Cardiac septum (tissue), 1 donor: ENCODE measurements at regions not wholly inside any gene's neighbourhood (a gene's known extent, or its start where the extent isn't known, plus 50 kb on each side); places are given as distances from the start of the nearest gene placed in this dataset.

Experiments used
- DNase-seq: peaks from one replicate; pipeline ENCODE4 v3.0.0-alpha.2; 2020; ENCODE audit warnings: low spot score
- intact Hi-C: fragments of 100-400 bp; cut with DNase I; formaldehyde crosslinking; loops from one replicate; pipeline ENCODE4 v1.14.0; 2022
- donor health status: DM: no; HTN: no; CAD: no.

DNA sequence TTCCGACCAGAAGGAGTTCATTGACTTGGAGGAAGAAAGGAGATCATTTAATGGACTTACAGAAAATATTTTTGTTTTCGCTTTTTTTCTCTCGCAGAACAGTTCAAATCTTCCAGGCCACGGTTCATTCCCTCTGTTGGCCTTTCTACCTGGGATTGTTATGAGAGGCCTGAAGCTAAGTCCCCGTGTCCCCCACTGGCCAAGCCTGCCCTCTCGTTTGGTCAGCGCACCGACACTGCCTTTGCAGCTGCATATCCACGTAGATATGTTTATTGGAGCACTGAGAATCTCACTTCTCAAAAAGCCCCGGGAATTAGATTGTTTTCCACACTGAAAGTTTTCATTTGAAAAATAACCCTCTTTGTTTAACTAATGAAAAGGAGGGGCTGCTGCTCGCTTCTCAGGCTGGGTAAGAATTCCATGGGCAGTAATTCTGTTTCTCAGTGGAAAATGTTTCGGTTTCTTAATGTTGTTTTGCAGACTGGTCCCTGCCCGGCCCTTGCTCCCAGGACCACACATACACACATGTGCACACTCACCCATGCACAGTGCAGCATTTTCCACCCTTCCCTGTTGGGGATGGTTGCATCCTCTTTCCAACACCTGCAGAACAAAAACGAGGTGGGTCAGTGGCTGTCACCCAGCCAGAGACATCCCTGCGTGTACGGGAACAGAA, 655.7 kb downstream of the BNC2 start:
- no peak for DNase-seq

GRCh38 chr9:16215353-16215680, 655.2 kb downstream of the BNC2 start:
- DNase-seq = no peak
- intact Hi-C loops = no loop called here

More for the DNA sequence above, 655.7 kb downstream of the BNC2 start:
- intact Hi-C loops = no loop called here

GRCh38 chr9:16217943-16218701, 652.3 kb downstream of the BNC2 start:
- no peak for DNase-seq
- intact Hi-C loops = no loop called here

GRCh38 chr9:16221366-16221765, 649.1 kb downstream of the BNC2 start:
- intact Hi-C loops = no loop called here
- DNase-seq = no peak

DNA sequence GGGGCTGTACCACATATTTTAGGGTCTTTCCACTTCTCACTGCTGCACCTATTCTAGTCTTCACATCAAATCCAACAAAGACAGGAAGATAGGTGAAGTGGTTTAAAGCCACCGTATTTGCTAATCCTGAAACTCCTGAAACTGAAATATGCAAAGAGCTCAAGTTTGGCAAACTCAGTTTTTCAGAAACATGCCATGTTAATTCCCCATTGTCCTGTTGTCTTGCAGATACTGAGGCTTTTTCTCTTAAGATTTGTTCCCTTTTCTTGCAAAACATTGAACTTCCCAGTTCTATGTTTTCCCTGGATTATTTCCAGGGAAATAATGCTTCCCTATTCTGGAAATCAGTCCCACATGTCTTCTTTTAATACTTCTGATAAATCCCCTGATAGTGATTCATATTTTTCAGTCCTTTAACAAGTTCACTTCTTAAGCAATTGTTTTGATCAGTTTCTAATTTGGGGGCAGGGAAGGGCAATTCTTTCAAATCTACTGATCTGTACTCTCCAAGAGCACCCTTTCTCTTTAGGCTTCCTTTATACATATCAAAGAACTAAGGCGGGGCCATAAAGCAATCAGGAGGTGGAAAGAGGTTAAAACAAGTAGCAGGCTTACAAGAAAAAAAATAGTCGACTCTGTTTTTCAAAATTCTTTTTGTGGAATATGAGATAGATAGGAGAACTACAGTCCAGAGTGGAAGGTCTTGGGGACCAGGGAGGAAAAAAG, 648.5 kb downstream of the BNC2 start:
- DNase-seq = no peak
- intact Hi-C loops = no loop called here

GRCh38 chr9:16223074-16223871, 647.2 kb downstream of the BNC2 start:
- DNase-seq = no peak
- intact Hi-C loops = no loop called here

DNA sequence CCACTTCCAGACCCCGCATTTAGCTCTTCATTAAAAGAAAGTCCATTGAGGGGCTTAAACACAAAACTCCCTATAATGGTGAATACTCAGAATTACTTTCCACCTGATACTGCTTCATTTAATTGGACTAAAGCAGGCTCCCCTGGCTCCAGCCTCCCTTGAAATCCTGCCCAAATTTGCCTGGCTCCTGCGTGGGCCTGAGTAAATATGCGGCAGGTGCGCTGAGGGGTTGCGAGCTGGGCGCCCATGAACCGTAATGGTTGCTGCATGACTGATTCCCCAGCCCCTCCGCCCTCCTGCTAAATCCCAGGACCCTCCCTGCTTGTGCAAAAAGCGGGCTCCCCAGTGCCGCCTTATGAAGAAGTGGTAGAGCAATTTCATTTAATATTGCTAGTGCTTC, 639.7 kb downstream of the BNC2 start:
- no peak for DNase-seq
- intact Hi-C loops = no loop called here

DNA sequence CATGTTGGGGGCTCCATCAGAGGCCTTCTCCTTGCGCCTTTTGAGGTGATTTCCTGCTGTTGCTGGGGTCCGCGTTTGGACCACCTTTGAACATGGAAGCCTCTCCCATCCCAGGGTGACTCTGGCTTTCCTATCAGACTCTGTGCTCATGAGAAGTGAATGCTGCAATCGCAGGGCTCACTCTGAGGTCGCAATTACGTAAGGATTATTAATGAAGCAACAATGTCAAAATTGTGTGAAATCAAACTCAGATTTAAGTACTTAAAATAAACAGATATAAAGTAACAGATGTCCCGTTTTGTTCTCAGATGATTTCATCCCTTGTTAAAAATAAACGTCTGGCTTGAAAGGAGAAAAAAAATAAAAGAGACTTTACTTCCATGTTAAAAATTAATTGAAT, 634.2 kb downstream of the BNC2 start:
- no peak for DNase-seq
- intact Hi-C loops = no loop called here

- no peak for DNase-seq
These were observed 633.6 kb downstream of the BNC2 start for GRCh38 chr9:16236882-16237281.

GRCh38 chr9:16238623-16239138, 631.8 kb downstream of the BNC2 start:
- DNase-seq = no peak
- intact Hi-C loops = no loop called here

More at GRCh38 chr9:16236882-16237281, 633.6 kb downstream of the BNC2 start:
- intact Hi-C loops = no loop called here

- intact Hi-C loops = loop anchor here (5.0 kb wide), 1 partner anchor 86 kb away; no protein-coding TSS in a partner anchor
- DNase-seq = no peak
These were observed 629.2 kb downstream of the BNC2 start for GRCh38 chr9:16241231-16241630.

DNA sequence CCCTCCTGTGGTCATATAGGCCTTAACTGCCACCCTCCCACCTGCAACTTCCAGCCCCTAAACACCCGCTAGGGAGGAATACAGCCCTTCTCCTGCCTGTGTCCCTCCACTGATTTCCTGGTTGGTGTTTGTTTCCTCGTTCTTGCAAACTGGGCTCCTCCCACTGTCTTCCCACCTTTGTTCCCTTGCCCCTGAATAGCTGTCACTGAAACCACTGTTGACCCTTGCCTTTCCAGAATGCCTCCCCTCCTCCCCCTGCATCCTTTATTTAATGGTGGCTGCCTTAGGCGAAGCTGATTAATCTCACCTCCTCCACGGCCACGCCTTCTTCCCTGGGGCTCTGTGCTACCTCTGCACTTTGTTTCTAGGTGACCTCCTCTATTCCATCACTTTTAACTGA, 626.7 kb downstream of the BNC2 start:
- intact Hi-C loops = loop anchor here (5.0 kb wide), 1 partner anchor 84 kb away; no protein-coding TSS in a partner anchor
- DNase-seq = no peak

DNA sequence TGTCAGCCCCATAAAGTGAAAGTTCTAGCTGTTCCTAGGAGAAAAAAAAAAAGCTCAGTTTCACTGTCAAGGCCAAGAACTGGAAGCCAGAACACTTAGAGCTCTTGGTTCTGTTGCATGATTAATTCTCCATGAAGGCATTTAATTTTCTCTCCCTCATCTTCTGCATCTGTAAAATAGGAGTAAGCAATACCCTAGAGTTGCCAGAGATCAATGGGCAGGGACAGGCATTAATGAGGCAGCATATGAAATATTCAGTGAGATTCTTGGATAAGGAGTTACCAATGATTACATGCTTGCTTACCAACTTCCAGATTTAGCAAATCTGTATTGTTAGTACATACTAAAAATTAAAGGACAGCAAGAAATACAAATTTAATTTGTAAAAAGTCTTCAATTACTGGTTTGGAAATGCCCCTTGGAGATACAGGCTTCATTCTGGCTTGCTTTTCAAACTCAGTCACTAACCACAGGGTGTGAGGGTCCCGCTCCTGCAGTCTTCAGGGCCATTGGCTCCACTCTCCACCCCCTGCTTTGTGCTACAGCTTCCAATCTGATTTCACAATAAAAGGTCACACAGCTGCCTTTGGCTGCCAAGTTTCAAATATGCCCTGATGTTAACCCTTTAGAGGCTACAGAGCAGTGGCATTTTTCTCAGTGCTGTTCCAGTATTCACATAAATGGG, 624.6 kb downstream of the BNC2 start:
- no peak for DNase-seq
- intact Hi-C loops = no loop called here

DNA sequence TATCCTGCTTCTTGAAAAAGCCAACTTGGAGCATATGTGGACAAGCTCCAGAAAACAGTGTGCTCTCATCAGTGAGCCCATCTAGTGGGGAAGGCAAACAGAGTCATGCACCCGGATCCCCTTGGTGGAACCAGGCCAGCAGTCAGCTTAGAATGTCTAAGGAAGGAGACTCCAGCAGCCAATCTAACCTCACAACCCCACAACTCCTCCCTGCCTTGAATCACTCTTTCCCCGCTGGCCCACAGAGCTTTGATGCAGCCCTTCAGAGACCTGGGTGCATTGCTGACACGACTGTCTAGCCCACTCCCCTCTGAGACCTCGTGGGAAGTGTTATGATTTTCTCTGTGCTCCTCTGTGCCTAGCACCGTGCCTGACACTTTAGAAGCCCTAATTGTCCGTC, 623.7 kb downstream of the BNC2 start:
- intact Hi-C loops = no loop called here
- DNase-seq = no peak

DNA sequence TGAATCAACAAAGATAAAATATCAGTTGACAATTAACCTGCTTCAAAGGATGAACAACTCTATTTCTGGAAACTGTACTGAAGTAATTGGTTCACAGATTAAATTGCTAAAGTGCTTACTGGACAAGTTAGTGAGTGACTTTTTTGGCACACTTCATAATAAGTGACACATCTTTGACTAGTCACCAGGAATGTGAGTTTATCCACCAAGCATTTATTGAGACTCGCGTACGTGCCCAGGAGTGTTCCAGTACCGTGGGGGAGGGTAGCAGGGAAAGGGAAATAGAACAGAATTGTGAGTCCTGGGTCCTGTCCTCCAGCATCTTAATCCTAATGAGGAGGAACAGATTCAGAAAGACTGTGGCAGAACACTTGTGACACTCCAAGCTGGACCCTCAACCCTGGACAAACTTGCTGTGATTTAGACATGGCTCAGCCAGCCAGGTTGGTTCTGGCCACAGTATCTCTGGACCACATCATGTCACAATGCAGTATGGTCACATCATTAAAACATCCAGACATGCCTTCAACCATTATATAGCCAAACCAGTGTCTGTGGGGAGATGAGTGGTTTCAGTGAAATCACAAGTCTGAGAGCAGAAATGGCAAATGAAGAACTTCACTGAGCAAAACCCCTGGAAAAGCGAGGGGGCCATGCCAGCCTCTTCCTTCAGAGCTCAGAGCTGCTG, 623.1 kb downstream of the BNC2 start:
- intact Hi-C loops = no loop called here
- DNase-seq = no peak

DNA sequence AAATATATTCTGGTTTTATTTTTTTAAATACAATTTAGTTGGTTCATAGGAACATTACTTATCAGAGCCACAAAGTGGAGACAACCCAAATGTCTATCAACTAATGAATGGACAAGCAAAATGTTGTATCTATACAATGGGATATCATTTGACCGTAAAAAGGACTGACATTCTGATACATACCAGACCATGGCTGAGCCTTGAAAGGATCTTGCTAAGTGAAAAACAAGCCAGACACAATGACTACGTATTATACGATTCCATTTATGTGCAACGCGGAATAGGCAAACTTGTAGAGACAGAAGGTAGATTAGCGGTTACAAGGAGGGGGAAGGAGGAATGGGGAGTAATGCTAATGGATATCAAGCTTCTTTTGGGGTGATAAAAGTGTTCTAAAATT, 621.6 kb downstream of the BNC2 start:
- no peak for DNase-seq
- intact Hi-C loops = no loop called here

DNA sequence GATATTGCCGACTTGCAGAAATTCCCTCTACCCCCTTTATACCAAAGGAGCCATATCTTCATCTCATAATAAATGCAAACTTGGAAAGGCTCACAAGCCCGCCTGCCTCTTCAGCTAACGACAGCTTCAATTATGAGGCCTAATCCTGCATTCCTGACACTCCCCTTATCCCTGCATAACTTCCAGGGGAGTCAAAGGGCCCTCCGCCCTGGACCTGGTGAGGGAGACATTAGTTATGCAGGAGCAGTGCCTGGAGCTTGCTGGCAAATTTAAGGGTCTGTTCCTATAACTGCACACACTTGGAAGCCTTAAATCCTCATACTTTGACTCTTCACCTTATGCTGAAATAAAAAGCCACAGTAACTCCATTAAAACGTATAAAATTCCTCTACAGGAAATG, 617.9 kb downstream of the BNC2 start:
- no peak for DNase-seq
- intact Hi-C loops = no loop called here

GRCh38 chr9:16254674-16255073, 615.8 kb downstream of the BNC2 start:
- intact Hi-C loops = no loop called here

GRCh38 chr9:16255217-16255616, 615.3 kb downstream of the BNC2 start:
- DNase-seq = no peak
- intact Hi-C loops = no loop called here

More at GRCh38 chr9:16254674-16255073, 615.8 kb downstream of the BNC2 start:
- no peak for DNase-seq
